ENCODE measurements at regions not wholly inside any gene's neighbourhood (a gene's known extent, or its start where the extent isn't known, plus 50 kb on each side); places are given as distances from the start of the nearest gene placed in this dataset.
A peak's percentile ranks its signal among the peaks of the same experiment; 100 is the strongest.

DNA sequence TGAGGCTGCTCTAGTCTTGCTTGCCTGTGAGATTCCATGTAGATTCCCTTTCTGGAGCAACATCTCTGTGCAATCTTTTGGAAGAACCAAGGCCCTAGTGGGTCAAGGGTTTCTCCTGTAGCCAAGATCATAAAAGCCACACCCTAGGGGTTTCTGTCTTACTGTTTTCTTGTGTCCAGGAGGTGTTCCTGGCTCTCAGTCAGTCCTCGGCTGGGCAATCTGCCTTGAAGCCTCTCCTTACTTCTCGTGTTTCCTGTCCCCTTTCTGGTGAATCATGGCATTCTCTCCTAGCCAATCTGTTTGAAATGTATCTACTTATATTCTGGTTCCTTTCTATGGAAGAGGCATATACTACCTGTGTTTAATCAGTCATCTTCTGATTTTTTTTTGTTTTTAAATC, 484.8 kb upstream of the UBE2E3 start:
- no peak for DNase-seq (ENCODE audit: low read depth in 3 of 3, low spot score in 2 of 3)

GRCh38 chr2:180494286-180494685, 486.1 kb upstream of the UBE2E3 start:
- DNase-seq (ENCODE audit: low read depth in 3 of 3, low spot score in 2 of 3), result no peak

GRCh38 chr2:180482696-180483095, 475.6 kb upstream of the CWC22 start:
- no peak for DNase-seq (ENCODE audit: low read depth in 3 of 3, low spot score in 2 of 3)

- no peak for DNase-seq (ENCODE audit: low read depth in 3 of 3, low spot score in 2 of 3)
Measured at GRCh38 chr2:180481998-180482397, 474.9 kb upstream of the CWC22 start.

DNA sequence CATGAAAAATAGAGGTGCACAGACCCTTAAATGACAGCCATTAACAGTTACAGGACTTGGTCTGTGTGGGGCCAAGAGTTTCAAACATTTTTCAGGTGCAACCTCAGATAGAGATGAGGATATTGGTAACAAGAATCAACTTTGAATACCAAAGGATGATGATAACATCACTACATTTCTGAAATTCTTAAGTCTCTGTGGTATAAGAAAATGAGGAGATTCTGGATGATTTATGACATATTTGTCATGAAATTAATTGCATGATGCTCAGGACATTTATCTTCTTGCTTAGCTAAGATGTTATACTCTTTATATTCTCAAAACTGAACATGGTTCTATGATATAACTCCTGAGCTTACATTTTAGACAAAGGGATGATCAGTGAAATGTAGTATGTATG, 471.8 kb upstream of the CWC22 start:
- no peak for DNase-seq (ENCODE audit: low read depth in 3 of 3, low spot score in 2 of 3)

DNA sequence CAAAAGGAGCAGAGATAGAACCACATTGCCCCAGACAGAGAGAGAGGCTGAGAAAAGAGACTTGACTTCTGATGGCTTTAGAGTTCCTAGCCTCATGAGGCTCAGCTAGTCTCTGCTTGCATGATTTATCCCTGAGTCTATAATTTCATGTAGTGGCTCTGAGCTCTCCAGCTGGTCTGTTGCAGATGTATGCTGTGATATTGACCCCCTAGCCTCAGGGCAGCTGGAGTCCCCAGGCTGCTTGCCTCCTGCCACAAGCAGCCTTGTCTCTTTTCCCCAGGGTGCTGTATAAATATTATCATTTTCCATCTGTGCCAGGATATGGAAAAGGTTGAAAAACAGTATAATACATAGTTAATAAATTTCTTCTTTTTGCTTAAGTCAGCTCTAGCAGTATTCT, 467.6 kb upstream of the CWC22 start:
- peak in 1 of 3 donors; percentile 8 for DNase-seq (ENCODE audit: low read depth in 3 of 3, low spot score in 2 of 3)

- no peak for DNase-seq (ENCODE audit: low read depth in 3 of 3, low spot score in 2 of 3)
Measured at GRCh38 chr2:180473456-180473855, 466.4 kb upstream of the CWC22 start.

DNA sequence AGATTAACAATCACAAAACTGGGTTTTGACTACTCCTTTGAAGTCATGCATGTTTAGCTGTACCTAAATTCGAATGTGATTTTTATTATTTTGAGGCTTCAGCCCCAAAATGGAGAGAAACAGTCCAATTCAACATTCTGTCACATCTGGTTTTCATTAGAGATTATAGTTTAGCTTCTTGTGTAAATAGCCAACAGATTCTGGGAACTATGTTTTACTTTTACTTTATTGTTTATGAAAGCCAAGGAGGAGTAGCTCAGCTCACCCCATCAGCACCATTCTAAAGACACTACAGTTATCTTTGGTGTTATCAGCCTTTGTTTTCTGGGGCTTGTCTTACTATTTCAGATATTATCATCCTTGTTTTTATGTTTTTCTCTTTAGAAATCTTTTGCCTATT, 465.0 kb upstream of the CWC22 start:
- DNase-seq (ENCODE audit: low read depth in 3 of 3, low spot score in 2 of 3), result no peak

GRCh38 chr2:180463608-180464007, 456.5 kb upstream of the CWC22 start:
- no peak for DNase-seq (ENCODE audit: low read depth in 3 of 3, low spot score in 2 of 3)

GRCh38 chr2:180461761-180462160, 454.7 kb upstream of the CWC22 start:
- no peak for DNase-seq (ENCODE audit: low read depth in 3 of 3, low spot score in 2 of 3)

DNA sequence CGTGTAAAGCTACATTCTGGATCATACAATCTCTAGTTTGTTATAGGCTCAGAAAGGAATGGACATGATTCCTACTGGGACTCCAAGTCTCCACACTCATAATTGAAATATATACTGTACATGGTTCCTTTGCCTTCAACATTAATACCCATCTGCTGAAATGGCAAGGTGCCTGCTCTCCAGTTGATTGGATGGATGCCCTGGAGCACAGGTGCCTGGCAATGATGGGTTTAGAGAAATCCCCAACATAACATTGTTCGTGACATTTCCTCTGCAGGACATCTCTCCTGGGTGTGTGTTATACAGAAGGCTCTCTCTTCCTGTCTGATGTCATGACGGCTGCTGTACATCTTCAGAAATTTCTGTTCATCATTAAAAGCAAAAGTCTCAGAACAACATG, 449.7 kb upstream of the CWC22 start:
- no peak for DNase-seq (ENCODE audit: low read depth in 3 of 3, low spot score in 2 of 3)

- DNase-seq (ENCODE audit: low read depth in 3 of 3, low spot score in 2 of 3), result no peak
Measured at GRCh38 chr2:180450841-180451240, 443.7 kb upstream of the CWC22 start.

DNA sequence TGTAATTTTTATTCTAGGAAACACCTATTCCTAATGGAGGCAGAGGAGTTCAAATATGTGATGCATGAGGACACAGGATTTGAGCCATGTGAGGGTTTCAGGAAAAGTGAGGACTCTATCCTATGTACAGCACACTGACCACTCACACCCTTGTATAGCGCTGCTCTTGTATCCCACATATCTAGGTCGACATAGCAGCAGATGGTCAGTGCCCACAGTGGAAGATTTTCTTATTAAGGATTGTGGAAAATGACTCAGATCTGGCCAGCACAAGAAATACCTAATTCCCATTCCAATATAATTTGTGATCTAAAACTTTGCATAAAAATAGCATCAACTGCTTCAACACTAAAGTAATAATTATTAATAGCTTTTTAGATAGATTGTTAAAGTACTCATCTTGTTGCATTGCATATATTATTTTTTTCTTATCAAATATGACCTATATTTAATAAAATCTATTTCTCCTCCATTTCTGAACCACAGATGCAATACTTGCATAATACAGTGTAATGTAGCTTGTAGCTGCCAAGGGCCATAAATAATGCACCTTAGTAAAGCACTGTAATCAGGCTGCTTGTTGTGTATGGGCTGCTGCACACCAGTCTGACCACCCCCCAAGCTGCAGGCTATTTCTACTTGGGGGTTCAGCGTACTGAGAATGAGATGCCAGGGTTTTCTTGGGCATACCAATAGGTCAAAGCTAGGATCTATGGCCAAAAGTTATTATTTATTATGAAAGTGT, 442.2 kb upstream of the CWC22 start:
- DNase-seq (ENCODE audit: low read depth in 3 of 3, low spot score in 2 of 3), result no peak

DNA sequence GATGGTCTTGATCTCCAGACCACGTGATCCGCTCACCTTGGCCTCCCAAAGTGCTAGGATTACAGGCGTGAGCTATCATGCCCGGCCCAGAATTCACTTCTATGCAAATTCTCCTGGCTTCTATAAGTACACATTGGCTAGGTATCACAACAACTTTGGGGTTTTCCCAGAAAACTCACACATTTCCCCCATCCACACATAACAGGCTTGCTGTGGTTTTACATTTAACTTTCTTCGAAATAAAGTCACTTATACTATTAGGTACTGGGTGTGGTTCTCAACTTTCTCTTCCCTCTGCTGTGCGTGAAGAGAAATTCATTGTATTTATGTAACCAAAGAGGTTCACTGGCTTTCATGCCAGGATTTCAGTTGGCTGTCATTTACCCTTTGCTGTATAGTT, 439.4 kb upstream of the CWC22 start:
- no peak for DNase-seq (ENCODE audit: low read depth in 3 of 3, low spot score in 2 of 3)

DNA sequence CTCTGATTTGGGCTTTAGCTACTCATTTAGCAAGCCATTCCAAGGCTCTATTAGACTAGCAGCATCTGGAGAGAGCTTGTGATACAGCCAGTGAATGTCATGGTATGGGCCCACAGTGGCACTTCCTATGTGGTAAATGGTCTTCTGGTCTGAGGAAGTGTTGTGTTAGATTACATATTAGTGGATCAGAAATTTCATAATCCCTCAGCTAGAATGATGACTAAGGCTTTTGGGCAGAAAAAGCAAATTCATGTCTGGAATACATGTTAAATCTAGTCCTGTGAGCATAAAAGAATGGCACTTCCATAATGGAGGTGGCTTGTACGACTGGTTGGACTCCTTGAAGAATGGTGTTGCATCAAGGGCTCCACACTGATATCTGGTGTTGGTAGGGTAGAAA, 436.8 kb upstream of the CWC22 start:
- no peak for DNase-seq (ENCODE audit: low read depth in 3 of 3, low spot score in 2 of 3)

- DNase-seq (ENCODE audit: low read depth in 3 of 3, low spot score in 2 of 3), result no peak
Measured at GRCh38 chr2:180442860-180443644, 436.0 kb upstream of the CWC22 start.

DNA sequence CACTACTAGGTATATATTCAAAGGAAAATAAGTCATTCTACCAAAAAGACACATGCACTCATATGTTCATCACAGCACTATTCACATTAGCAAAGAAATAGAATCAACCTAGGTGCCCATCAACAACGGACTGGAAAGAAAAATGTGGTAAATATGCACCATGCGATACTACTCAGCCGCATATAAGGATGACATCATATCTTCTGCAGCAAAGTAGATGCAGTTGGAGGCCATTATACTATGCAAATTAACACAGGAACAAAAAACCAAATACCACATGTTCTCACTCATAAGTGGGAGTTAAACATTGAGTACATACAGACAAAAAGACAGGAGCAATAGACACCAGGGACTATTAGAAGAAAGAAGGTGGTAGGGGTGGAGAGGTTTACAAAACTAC, 412.1 kb upstream of the CWC22 start:
- no peak for DNase-seq (ENCODE audit: low read depth in 3 of 3, low spot score in 2 of 3)

DNA sequence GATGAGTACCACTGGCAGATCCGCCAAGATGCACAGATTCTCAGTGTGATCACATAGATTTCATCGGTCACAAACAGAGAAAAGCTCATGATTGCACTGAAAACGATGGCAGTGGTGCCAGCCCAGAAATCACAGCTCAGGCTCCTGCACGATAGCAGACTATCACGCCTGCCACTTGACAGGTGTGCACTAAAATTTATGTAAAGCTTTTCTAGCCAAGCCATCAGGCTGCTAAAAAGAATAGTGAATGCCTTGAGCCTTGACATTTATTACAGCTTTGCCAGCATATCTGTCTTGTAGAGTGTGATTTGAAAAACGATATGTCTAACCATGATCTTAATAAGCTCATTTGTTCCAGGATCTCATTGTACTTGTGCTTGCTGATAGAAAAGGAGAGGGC, 409.5 kb upstream of the CWC22 start:
- DNase-seq (ENCODE audit: low read depth in 3 of 3, low spot score in 2 of 3), result no peak

DNA sequence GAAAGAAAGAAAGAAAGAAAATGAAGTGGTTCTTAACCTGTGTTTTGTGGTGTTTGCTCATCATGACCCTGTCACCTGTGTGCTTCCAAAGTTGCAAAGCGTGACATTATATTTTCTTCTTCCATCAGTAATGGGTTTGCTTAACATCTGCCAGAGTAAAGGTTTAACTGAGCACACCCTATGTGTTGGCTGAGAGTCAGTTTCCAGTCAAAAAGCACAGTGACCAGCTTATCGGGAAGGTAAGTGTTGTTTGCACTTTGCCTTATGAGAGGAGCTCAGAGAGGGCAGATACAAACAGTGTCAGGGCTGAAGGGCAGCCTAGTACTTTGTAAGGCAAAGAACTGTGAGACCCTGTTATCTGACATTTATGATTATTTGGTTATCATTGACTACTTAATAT, 406.2 kb upstream of the CWC22 start:
- DNase-seq (ENCODE audit: low read depth in 3 of 3, low spot score in 2 of 3), result no peak

- peak in 1 of 3 donors; percentile 14 for DNase-seq (ENCODE audit: low read depth in 3 of 3, low spot score in 2 of 3)
Measured at GRCh38 chr2:180412219-180412618, 405.1 kb upstream of the CWC22 start.

GRCh38 chr2:180411661-180412060, 404.6 kb upstream of the CWC22 start:
- DNase-seq (ENCODE audit: low read depth in 3 of 3, low spot score in 2 of 3), result peak in 2 of 3 donors; percentile 7 to 14

- DNase-seq (ENCODE audit: low read depth in 3 of 3, low spot score in 2 of 3), result no peak
Measured at GRCh38 chr2:180406687-180407086, 399.6 kb upstream of the CWC22 start.

Measured in right renal cortex interstitium (tissue), 3 donors.